A549 (cell line): ENCODE measurements at regions not wholly inside any gene's neighbourhood (a gene's known extent, or its start where the extent isn't known, plus 50 kb on each side); places are given as distances from the start of the nearest gene placed in this dataset.

ENCODE experiments used
- CHD4 ChIP-seq: fragments of 200-600 bp; sonication (generic); IDR thresholded peaks from 2 replicates; pipeline ENCODE4 v1.6.1; 2016; ENCODE audit warnings: antibody characterized with exemption, mild to moderate bottlenecking, borderline replicate concordance
- EHMT2 ChIP-seq: fragments of 200-600 bp; sonication (generic); IDR thresholded peaks from 2 replicates; pipeline ENCODE4 v1.6.1; 2016; ENCODE audit warnings: antibody characterized with exemption, low read depth, mild to moderate bottlenecking, moderate library complexity
- HDAC2 ChIP-seq: fragments of 200-600 bp; sonication (generic); IDR thresholded peaks from 2 replicates; pipeline ENCODE4 v1.6.1; 2016
- JUNB ChIP-seq: fragments of >200 bp; sonication (Bioruptor Twin); formaldehyde crosslinking; IDR thresholded peaks from 2 replicates; pipeline ENCODE4 v1.6.1; 2016
- PHF8 ChIP-seq: fragments of 200-600 bp; sonication (generic); IDR thresholded peaks from 2 replicates; pipeline ENCODE4 v1.6.1; 2016; ENCODE audit warnings: low read depth, mild to moderate bottlenecking, antibody characterized with exemption, moderate library complexity, borderline replicate concordance
- POLR2A ChIP-seq: IDR thresholded peaks from 2 replicates; pipeline ENCODE4 v1.6.1; 2012; ENCODE audit warnings: mild to moderate bottlenecking, low read length
- RCOR1 ChIP-seq: fragments of 150-350 bp; IDR thresholded peaks from 2 replicates; pipeline ENCODE4 v1.6.1; 2014; ENCODE audit warnings: antibody characterized with exemption, low read length, low read depth
- REST ChIP-seq: fragments of 200-600 bp; sonication (generic); IDR thresholded peaks from 2 replicates; pipeline ENCODE4 v1.6.1; 2016; ENCODE audit warnings: antibody characterized with exemption, mild to moderate bottlenecking, moderate library complexity
- RFX5 ChIP-seq: fragments of 450-650 bp; IDR thresholded peaks from 2 replicates; pipeline ENCODE4 v1.7.1; 2014; ENCODE audit warnings: antibody characterized with exemption, mild to moderate bottlenecking, moderate library complexity
- SMC3 ChIP-seq: fragments of >200 bp; sonication (Bioruptor Twin); formaldehyde crosslinking; IDR thresholded peaks from 3 replicates; pipeline ENCODE4 v1.6.1; 2018; ENCODE audit warnings: inconsistent platforms
- TF ChIP-seq, protein P1 (sequence below): fragments of >200 bp; sonication (Bioruptor Twin); formaldehyde crosslinking; IDR thresholded peaks from 3 replicates; pipeline ENCODE4 v1.6.1; 2016
- TF ChIP-seq, protein P2 (sequence below): fragments of >200 bp; sonication (Bioruptor Twin); formaldehyde crosslinking; IDR thresholded peaks from 3 replicates; pipeline ENCODE4 v1.5.1; 2016
- TF ChIP-seq, protein P3 (sequence below): fragments of 250-450 bp; sonication (Bioruptor Pico); IDR thresholded peaks from 2 replicates; pipeline ENCODE4 v1.5.0; 2020; ENCODE audit warnings: low read depth, mild to moderate bottlenecking, moderate library complexity

DNA sequence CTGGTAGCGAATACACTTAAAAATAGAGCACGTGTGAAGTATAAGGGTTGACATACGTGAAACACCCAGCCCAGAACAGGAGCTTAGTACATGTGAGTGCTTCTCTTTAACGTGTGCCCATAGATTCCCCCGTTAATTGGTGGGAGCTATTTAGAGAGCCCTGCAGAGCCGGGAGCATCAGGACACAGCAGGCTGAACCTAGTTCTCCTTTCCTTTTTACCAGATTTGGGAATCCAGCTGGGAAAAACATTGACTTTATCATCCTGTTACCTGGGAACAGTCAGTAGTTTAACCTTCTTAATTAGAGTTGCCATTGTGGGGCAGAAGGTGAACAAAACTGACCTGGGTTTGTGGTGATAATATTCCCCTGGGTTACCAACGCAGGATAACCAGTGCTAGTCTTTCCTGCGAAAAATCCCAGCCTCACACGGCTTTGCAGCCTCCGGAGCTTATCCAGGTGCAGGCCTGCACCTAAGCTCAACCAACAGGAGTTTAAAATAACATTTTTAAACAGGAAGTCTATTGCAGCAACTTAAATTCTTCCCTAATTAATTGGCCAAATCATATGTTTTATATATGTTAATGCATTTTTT is 78.1 kb upstream of the SPTBN1 start:
- TF ChIP-seq, protein P1, sequence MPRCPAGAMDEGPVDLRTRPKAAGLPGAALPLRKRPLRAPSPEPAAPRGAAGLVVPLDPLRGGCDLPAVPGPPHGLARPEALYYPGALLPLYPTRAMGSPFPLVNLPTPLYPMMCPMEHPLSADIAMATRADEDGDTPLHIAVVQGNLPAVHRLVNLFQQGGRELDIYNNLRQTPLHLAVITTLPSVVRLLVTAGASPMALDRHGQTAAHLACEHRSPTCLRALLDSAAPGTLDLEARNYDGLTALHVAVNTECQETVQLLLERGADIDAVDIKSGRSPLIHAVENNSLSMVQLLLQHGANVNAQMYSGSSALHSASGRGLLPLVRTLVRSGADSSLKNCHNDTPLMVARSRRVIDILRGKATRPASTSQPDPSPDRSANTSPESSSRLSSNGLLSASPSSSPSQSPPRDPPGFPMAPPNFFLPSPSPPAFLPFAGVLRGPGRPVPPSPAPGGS: no peak
- TF ChIP-seq, protein P2, sequence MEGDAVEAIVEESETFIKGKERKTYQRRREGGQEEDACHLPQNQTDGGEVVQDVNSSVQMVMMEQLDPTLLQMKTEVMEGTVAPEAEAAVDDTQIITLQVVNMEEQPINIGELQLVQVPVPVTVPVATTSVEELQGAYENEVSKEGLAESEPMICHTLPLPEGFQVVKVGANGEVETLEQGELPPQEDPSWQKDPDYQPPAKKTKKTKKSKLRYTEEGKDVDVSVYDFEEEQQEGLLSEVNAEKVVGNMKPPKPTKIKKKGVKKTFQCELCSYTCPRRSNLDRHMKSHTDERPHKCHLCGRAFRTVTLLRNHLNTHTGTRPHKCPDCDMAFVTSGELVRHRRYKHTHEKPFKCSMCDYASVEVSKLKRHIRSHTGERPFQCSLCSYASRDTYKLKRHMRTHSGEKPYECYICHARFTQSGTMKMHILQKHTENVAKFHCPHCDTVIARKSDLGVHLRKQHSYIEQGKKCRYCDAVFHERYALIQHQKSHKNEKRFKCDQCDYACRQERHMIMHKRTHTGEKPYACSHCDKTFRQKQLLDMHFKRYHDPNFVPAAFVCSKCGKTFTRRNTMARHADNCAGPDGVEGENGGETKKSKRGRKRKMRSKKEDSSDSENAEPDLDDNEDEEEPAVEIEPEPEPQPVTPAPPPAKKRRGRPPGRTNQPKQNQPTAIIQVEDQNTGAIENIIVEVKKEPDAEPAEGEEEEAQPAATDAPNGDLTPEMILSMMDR: no peak
- TF ChIP-seq REST: no peak
- no peak for TF ChIP-seq SMC3
- no peak for TF ChIP-seq POLR2A
- TF ChIP-seq JUNB: no peak
- TF ChIP-seq, protein P3, sequence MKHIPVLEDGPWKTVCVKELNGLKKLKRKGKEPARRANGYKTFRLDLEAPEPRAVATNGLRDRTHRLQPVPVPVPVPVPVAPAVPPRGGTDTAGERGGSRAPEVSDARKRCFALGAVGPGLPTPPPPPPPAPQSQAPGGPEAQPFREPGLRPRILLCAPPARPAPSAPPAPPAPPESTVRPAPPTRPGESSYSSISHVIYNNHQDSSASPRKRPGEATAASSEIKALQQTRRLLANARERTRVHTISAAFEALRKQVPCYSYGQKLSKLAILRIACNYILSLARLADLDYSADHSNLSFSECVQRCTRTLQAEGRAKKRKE (CRISPR knock-in tag): no peak
- TF ChIP-seq CHD4: no peak
- TF ChIP-seq HDAC2: no peak
- no peak for TF ChIP-seq RCOR1
- TF ChIP-seq RFX5: no peak
- TF ChIP-seq EHMT2: no peak
- no peak for TF ChIP-seq PHF8
